ENCODE measurements at regions not wholly inside any gene's neighbourhood (a gene's known extent, or its start where the extent isn't known, plus 50 kb on each side); places are given as distances from the start of the nearest gene placed in this dataset.

GRCh38 chr7:401495-401894 lies 111.5 kb downstream of the FOXL3 start:
- no peak overlapping the region for H2AFZ ChIP-seq
- 92% methylated on average over 11 of the region's 11 CpGs for WGBS (ENCODE audit: low lambda C conversion rate, missing lambda C conversion rate)
- no peak overlapping the region for H3K4me3 ChIP-seq
- H3K79me2 ChIP-seq, result no peaks in the 10 kb centered on the region
- no peaks in the 10 kb centered on the region for H4K20me1 ChIP-seq (ENCODE audit: insufficient read depth, poor library complexity, severe bottlenecking)
- no peaks in the 10 kb centered on the region for H3K27me3 ChIP-seq
- no peaks in the 10 kb centered on the region for H3K9me2 ChIP-seq (replicated peaks; ENCODE audit: insufficient read depth)
- no peak overlapping the region for H3K4me2 ChIP-seq
- H3K27ac ChIP-seq, result no peak overlapping the region
- H3K36me3 ChIP-seq (replicated peaks; ENCODE audit: insufficient read depth, low read depth), result no peaks in the 10 kb centered on the region
- TF ChIP-seq CTCF (IDR thresholded peaks at IDR 0.05; ENCODE audit: poor library complexity) (no peak), EZH2phosphoT487 (IDR thresholded peaks at IDR 0.05; ENCODE audit: low read depth, severe bottlenecking, unreplicated experiment) (no peak), EZH2 (IDR thresholded peaks at IDR 0.05; ENCODE audit: borderline replicate concordance) (no peak)
- H3K9me3 ChIP-seq (ENCODE audit: low read depth), result no peaks in the 10 kb centered on the region
- peaks cover 11% of the 10 kb centered on the region for H3K4me1 ChIP-seq (ENCODE audit: insufficient read depth)
- DNase-seq (ENCODE audit: low spot score), result no peak

- Histone ChIP-seq H4K20me1 (ENCODE audit: insufficient read depth, poor library complexity, severe bottlenecking) (no peaks in the 10 kb centered on the region), H3K9me2 (replicated peaks; ENCODE audit: insufficient read depth) (no peaks in the 10 kb centered on the region), H3K4me1 (ENCODE audit: insufficient read depth) (peaks cover 11% of the 10 kb centered on the region), H3K4me2 (no peak overlapping the region), H2AFZ (no peak overlapping the region), H3K27ac (no peak overlapping the region), H3K36me3 (replicated peaks; ENCODE audit: insufficient read depth, low read depth) (no peaks in the 10 kb centered on the region), H3K27me3 (no peaks in the 10 kb centered on the region), H3K4me3 (no peak overlapping the region), H3K79me2 (no peaks in the 10 kb centered on the region), H3K9me3 (ENCODE audit: low read depth) (no peaks in the 10 kb centered on the region)
- no peak for DNase-seq (ENCODE audit: low spot score)
- 94% methylated on average over 18 of the region's 18 CpGs for WGBS (ENCODE audit: low lambda C conversion rate, missing lambda C conversion rate)
- no peak for TF ChIP-seq CTCF (IDR thresholded peaks at IDR 0.05; ENCODE audit: poor library complexity)
- no peak for TF ChIP-seq EZH2phosphoT487 (IDR thresholded peaks at IDR 0.05; ENCODE audit: low read depth, severe bottlenecking, unreplicated experiment)
- TF ChIP-seq EZH2 (IDR thresholded peaks at IDR 0.05; ENCODE audit: borderline replicate concordance), result no peak
Observed at GRCh38 chr7:404812-405488, 114.7 kb downstream of the PDGFA start.

- H3K79me2 ChIP-seq, result no peaks in the 10 kb centered on the region
- H3K9me2 ChIP-seq (replicated peaks; ENCODE audit: insufficient read depth), result no peaks in the 10 kb centered on the region
- no peaks in the 10 kb centered on the region for H3K36me3 ChIP-seq (replicated peaks; ENCODE audit: insufficient read depth, low read depth)
- H3K4me2 ChIP-seq, result peak overlapping the region; percentile 25
- no peaks in the 10 kb centered on the region for H4K20me1 ChIP-seq (ENCODE audit: insufficient read depth, poor library complexity, severe bottlenecking)
- TF ChIP-seq EZH2 (IDR thresholded peaks at IDR 0.05; ENCODE audit: borderline replicate concordance), result no peak
- TF ChIP-seq CTCF (IDR thresholded peaks at IDR 0.05; ENCODE audit: poor library complexity), result no peak
- no peak for TF ChIP-seq EZH2phosphoT487 (IDR thresholded peaks at IDR 0.05; ENCODE audit: low read depth, severe bottlenecking, unreplicated experiment)
- 53% methylated on average over 15 of the region's 20 CpGs for WGBS (ENCODE audit: low lambda C conversion rate, missing lambda C conversion rate)
- H3K9me3 ChIP-seq (ENCODE audit: low read depth), result no peaks in the 10 kb centered on the region
- no peak overlapping the region for H3K27ac ChIP-seq
- H2AFZ ChIP-seq, result no peak overlapping the region
- DNase-seq (ENCODE audit: low spot score), result no peak
- H3K4me1 ChIP-seq (ENCODE audit: insufficient read depth), result peaks cover 11% of the 10 kb centered on the region
- H3K27me3 ChIP-seq, result no peaks in the 10 kb centered on the region
- H3K4me3 ChIP-seq, result no peak overlapping the region
Observed at GRCh38 chr7:405489-406211, 114.0 kb downstream of the PDGFA start.

Measured in hepatocyte (in vitro differentiated cells).